CD14-positive monocyte (primary cell): ENCODE measurements at regions not wholly inside any gene's neighbourhood (a gene's known extent, or its start where the extent isn't known, plus 50 kb on each side); places are given as distances from the start of the nearest gene placed in this dataset.
A peak's percentile ranks its signal among the peaks of the same experiment; 100 is the strongest.

Source experiments
- DNase-seq, 3 donors: peaks; one replicate each; pipeline ENCODE4 v3.0.0-alpha.2; 2011 to 2022
- H2AFZ ChIP-seq: 2 replicates; pipeline ENCODE4 v1.6.0; 2012; ENCODE audit warnings: mild to moderate bottlenecking, low read depth, low read length, inconsistent platforms; ENCODE audit not compliant: insufficient read depth, poor library complexity, severe bottlenecking
- H3K27ac ChIP-seq, 2 donors: 1 replicate in 1 of 2; 2 replicates in 1 of 2; pipeline ENCODE4 v1.5.1; 2012 to 2013; ENCODE audit warnings: low read length in 2 of 2, control low read depth in 1 of 2, inconsistent platforms in 1 of 2, low read depth in 1 of 2, mild to moderate bottlenecking in 1 of 2
- H3K27me3 ChIP-seq, 2 donors: one replicate each; pipeline versions ENCODE4 v1.6.0 to v1.6.1; 2011 to 2013; ENCODE audit warnings: low read length in 2 of 2; ENCODE audit not compliant: control insufficient read depth in 2 of 2, insufficient read depth in 2 of 2
- H3K36me3 ChIP-seq, 2 donors: replicated peaks in 1 of 2; 1 replicate in 1 of 2; 2 replicates in 1 of 2; pipeline versions ENCODE4 v1.5.1 to v1.6.1; 2012 to 2013; ENCODE audit warnings: low read length in 2 of 2, control low read depth in 1 of 2, inconsistent platforms in 1 of 2, mild to moderate bottlenecking in 1 of 2; ENCODE audit not compliant: insufficient read depth in 2 of 2, control insufficient read depth in 1 of 2
- H3K4me1 ChIP-seq, 2 donors: 1 replicate in 1 of 2; 2 replicates in 1 of 2; pipeline versions ENCODE4 v1.5.1 to v1.6.1; 2012 to 2013; ENCODE audit warnings: low read length in 2 of 2, control low read depth in 1 of 2, inconsistent platforms in 1 of 2, mild to moderate bottlenecking in 1 of 2, moderate library complexity in 1 of 2; ENCODE audit not compliant: insufficient read depth in 2 of 2, control insufficient read depth in 1 of 2
- H3K4me2 ChIP-seq: replicated peaks from 2 replicates; pipeline ENCODE3; 2012; ENCODE audit warnings: low read length, moderate library complexity, mild to moderate bottlenecking; ENCODE audit not compliant: poor library complexity, severe bottlenecking; ENCODE audit errors: extremely low read depth
- H3K4me3 ChIP-seq, 3 experiments: fragments of 200-600 bp in 1 of 3; sonication (generic) in 1 of 3; replicated peaks in 1 of 3; 1 replicate in 2 of 3; 2 replicates in 1 of 3; pipeline ENCODE4 v1.5.1; 2011 to 2013; ENCODE audit warnings: low read length in 3 of 3, mild to moderate bottlenecking in 3 of 3, control low read depth in 2 of 3, low read depth in 2 of 3, inconsistent platforms in 1 of 3, moderate library complexity in 1 of 3
- H3K79me2 ChIP-seq: 2 replicates; pipeline ENCODE4 v1.6.0; 2012; ENCODE audit warnings: mild to moderate bottlenecking, control low read depth, inconsistent platforms, low read length, moderate library complexity; ENCODE audit not compliant: insufficient read depth
- H3K9ac ChIP-seq: 2 replicates; pipeline ENCODE4 v1.6.0; 2017; ENCODE audit warnings: low read length, mild to moderate bottlenecking; ENCODE audit not compliant: insufficient read depth, poor library complexity, severe bottlenecking
- H3K9me3 ChIP-seq, 2 donors: replicated peaks in 1 of 2; 1 replicate in 1 of 2; 2 replicates in 1 of 2; pipeline versions ENCODE4 v1.5.1 to v1.6.1; 2012 to 2013; ENCODE audit warnings: low read length in 2 of 2, control low read depth in 1 of 2; ENCODE audit not compliant: control insufficient read depth in 1 of 2, insufficient read depth in 1 of 2
- H4K20me1 ChIP-seq: 2 replicates; pipeline ENCODE4 v1.6.0; 2012; ENCODE audit warnings: mild to moderate bottlenecking, low read length, control low read depth, moderate library complexity; ENCODE audit not compliant: insufficient read depth
- H3K27ac Mint-ChIP-seq, 7 donors: one replicate each; pipeline ENCODE4 v1.8.0; 2020; ENCODE audit warnings: mild to moderate bottlenecking in 7 of 7, mixed read lengths in 7 of 7, moderate library complexity in 6 of 7, inconsistent platforms in 2 of 7
- H3K27me3 Mint-ChIP-seq, 3 donors: one replicate each; pipeline ENCODE4 v1.8.0; 2021 to 2022; ENCODE audit warnings: low read depth in 3 of 3, mild to moderate bottlenecking in 3 of 3, mixed read lengths in 3 of 3, moderate library complexity in 3 of 3, inconsistent platforms in 1 of 3
- H3K36me3 Mint-ChIP-seq, 2 donors: one replicate each; pipeline ENCODE4 v1.8.0; 2020; ENCODE audit warnings: mixed read lengths in 2 of 2, inconsistent platforms in 1 of 2, mild to moderate bottlenecking in 1 of 2
- H3K4me1 Mint-ChIP-seq: one replicate; pipeline ENCODE4 v1.8.0; 2020; ENCODE audit warnings: mild to moderate bottlenecking, mixed read lengths
- H3K4me3 Mint-ChIP-seq, 2 donors: one replicate each; pipeline ENCODE4 v1.8.0; 2020; ENCODE audit warnings: mild to moderate bottlenecking in 2 of 2, mixed read lengths in 2 of 2, moderate library complexity in 1 of 2
- H3K9me3 Mint-ChIP-seq, 7 donors: one replicate each; pipeline ENCODE4 v1.8.0; 2020 to 2022; ENCODE audit warnings: mixed read lengths in 7 of 7, mild to moderate bottlenecking in 6 of 7, moderate library complexity in 6 of 7, inconsistent platforms in 2 of 7
- CTCF ChIP-seq: fragments of 200-600 bp; IDR thresholded peaks from one replicate; pipeline ENCODE4 v1.8.0; 2022; ENCODE audit warnings: antibody characterized with exemption, mild to moderate bottlenecking
- WGBS: methylation state at CpG from one replicate; pipeline ENCODE4 v1.1.5; 2013; ENCODE audit warnings: missing lambda C conversion rate; ENCODE audit not compliant: insufficient coverage; 5-methylcytosine and 5-hydroxymethylcytosine counted together
- intact Hi-C, 2 donors: fragments of 100-400 bp; cut with micrococcal nuclease; formaldehyde crosslinking; loops; one replicate each; pipeline versions ENCODE4 v1.15.0 to v1.15.1; 2023

DNA sequence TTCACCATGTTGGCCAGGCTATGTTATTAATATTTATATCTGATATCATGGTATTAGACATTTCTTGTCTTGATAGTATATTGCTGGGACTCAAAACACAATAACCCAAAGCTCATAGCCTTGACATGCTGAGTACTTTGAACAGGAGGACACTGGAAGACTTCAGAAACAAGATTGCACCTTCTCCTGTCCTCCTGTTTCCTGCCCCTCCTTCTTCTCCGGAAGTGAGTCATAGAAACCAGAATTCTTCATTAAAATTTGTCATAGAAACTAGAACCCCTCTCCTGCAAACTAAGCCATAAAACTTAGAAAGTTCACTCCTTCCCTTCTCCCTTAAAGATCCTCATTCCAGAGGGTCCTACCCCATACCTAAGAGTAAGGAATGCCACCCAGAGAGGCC, 400.2 kb downstream of the SLITRK5 start:
- no peak for TF ChIP-seq CTCF
- peaks cover 13% of the 10 kb centered on the region for H3K4me1 Mint-ChIP-seq
- H3K4me2 ChIP-seq = no peak overlapping the region

DNA sequence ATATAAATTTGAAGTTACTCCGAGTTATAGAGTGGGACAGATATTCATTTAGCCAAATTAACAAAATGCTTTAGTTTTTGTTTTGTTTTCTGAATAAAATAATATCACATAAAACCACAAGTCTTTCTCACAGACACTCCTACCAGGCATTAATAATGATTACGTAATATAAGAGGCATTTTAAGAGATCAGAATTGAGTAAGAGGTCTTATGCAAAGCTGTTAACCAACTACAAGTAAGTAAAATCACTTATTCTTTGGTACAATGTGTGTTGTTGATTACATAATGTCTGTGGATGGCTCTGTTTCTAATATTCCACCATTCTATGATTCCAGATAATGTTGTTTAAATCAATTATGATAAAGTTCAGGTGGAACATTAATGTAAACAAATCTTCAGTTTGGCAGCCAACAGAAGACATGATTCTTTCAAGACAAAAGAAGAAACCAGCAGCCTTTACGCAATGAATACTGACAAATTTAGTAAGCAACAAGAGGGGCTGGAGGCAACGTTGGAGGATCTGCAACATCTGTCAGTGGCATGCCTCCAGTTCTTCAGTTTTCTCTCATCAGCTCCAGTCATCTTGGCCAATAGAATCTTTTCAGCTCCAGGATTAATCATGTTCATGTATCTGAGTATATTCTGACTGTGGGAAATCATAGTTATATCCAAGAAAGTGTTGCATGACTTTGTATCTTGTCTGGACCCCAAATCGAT, 403.8 kb downstream of the SLITRK5 start:
- no peak for DNase-seq
- no peak for TF ChIP-seq CTCF
- Histone ChIP-seq H3K36me3 (no peaks in the 10 kb centered on the region), H3K9ac (no peak overlapping the region), H3K9me3 (no peaks in the 10 kb centered on the region), H3K4me3 (no peak overlapping the region), H3K4me1 (peaks cover 3 to 5% of the 10 kb centered on the region in 2 donors), H4K20me1 (no peaks in the 10 kb centered on the region), H3K79me2 (no peaks in the 10 kb centered on the region), H3K4me2 (no peak overlapping the region), H3K27me3 (no peaks in the 10 kb centered on the region), H2AFZ (no peak overlapping the region), H3K27ac (no peak overlapping the region)
- Mint-ChIP-seq H3K27ac (peak overlapping the region in 1 of 7 donors; percentile 53), H3K9me3 (peaks cover 0 to 7% (median 2%) of the 10 kb centered on the region in 7 donors), H3K4me1 (peaks cover 13% of the 10 kb centered on the region), H3K4me3 (no peak overlapping the region), H3K36me3 (no peaks in the 10 kb centered on the region), H3K27me3 (no peaks in the 10 kb centered on the region)
- WGBS = 62% methylated on average over 3 of the region's 5 CpGs
- intact Hi-C loops = no loop called here

More for the DNA sequence above, 400.2 kb downstream of the SLITRK5 start:
- no peak overlapping the region for H3K27ac Mint-ChIP-seq
- no peaks in the 10 kb centered on the region for H3K27me3 ChIP-seq
- no peak overlapping the region for H2AFZ ChIP-seq
- DNase-seq = no peak
- no peak overlapping the region for H3K4me3 Mint-ChIP-seq
- H3K9me3 Mint-ChIP-seq = peaks cover 0 to 14% (median 5%) of the 10 kb centered on the region in 7 donors
- no peaks in the 10 kb centered on the region for H3K36me3 Mint-ChIP-seq
- 100% methylated on average over 1 of the region's 1 CpG for WGBS
- H4K20me1 ChIP-seq = no peaks in the 10 kb centered on the region
- peaks cover 3 to 5% of the 10 kb centered on the region in 2 donors for H3K4me1 ChIP-seq
- no peak overlapping the region for H3K27ac ChIP-seq
- H3K4me3 ChIP-seq = no peak overlapping the region
- H3K36me3 ChIP-seq = no peaks in the 10 kb centered on the region
- intact Hi-C loops = no loop called here
- no peak overlapping the region for H3K9ac ChIP-seq
- H3K9me3 ChIP-seq = peaks cover 6% of the 10 kb centered on the region in 2 donors
- H3K79me2 ChIP-seq = no peaks in the 10 kb centered on the region
- no peaks in the 10 kb centered on the region for H3K27me3 Mint-ChIP-seq
